DMS153 (cell line): ENCODE measurements at regions not wholly inside any gene's neighbourhood (a gene's known extent, or its start where the extent isn't known, plus 50 kb on each side); places are given as distances from the start of the nearest gene placed in this dataset.

Source experiments
- DNase-seq: peaks from one replicate; lab custom pipeline; 2025; lab: John Stamatoyannopoulos, UW

DNA sequence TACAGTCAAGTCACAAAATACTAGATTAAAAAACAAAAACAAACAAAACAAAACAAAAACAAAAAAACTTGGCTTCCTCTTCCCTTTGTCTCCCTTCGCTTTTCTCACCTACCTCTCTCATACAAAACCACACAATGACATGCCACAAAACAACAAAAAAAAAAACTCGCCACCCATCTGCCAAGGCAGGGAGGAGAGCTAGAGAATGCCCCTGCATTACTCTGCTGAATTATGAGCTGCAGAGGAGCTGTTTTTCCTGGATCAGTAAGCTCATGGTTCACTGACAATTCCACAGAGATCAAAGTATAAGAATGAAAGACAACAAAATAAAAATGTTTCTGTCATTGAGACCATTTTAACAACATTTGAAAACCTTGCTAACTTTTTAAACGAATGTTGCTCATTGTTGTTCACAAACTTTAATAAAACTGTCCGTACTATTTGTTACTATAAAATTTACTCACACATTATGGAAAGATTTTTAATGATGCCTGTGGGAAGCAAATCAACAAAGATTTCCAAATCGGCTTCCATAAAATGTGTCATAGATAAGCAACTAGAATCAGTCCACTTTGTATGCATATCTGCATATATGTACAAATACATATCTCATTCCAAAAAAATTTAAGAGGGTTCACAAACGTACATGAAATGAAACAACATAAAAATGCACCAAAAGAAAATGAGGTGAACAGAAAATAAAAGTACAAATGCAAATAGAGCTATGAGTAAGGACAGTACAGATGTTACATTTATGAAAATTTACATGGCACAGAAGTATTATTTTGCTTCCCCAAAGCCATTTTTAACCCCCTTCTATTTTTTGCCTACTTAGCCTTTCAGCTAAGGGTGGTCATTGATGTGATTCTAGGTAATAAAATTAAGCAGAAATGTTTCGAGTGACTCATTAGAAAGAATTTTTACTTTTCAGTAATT lies 252.4 kb upstream of the FAT4 start:
- no peak for DNase-seq

DNA sequence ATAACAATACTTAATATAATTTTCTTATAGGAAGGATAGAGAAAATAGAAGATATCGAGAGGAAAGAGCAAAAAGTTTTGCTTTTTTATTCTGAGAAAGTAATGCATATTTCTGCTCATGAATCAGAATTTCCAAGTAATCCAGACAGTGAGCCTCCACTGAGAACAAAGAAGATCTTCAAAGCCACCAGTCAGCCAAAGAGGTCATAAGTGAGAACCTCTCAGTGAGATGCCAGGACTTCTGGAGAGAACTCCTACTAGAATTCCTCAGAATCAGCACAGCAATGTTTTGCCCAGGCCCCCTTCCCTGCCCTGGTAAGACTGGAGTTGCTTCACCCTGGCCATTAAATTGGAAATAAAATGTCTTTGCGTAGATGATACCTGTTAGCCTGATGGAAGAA lies 254.4 kb upstream of the FAT4 start:
- DNase-seq, result no peak

- no peak for DNase-seq
These were observed 265.0 kb upstream of the FAT4 start for GRCh38 chr4:125049711-125050110.

- no peak for DNase-seq
These were observed 269.4 kb upstream of the FAT4 start for GRCh38 chr4:125045311-125045710.

- DNase-seq, result no peak
These were observed 269.9 kb upstream of the FAT4 start for GRCh38 chr4:125044886-125045285.

GRCh38 chr4:125043486-125043885 lies 271.3 kb upstream of the FAT4 start:
- no peak for DNase-seq

GRCh38 chr4:125042041-125042440 lies 272.7 kb upstream of the FAT4 start:
- DNase-seq, result no peak

DNA sequence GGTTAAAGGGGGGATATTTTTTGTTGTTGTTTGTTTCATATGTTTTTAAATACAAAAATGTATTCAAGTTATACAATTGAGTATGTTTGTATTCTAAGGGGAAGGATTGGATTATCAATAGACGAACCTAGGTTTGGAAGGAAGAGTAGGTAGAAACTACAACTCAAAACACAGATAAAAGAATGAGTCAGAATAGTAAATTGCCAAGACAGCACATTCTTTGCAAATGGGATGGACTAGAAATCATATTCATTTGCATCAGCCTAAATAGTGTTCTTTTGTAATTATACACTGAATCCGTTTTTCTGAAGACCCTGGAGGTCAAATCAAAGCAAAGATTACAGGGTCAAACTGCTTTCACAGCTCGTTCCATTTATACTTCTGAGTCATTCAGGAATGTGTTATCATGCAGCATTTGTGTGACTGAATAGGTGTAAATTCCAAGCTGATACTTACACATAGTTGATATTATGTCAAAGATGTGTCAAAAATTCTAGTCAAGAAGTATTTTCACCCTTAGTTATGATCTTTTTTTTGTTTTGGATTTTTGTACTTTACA lies 273.3 kb upstream of the FAT4 start:
- DNase-seq, result no peak

- DNase-seq, result no peak
These were observed 275.2 kb upstream of the FAT4 start for GRCh38 chr4:125039550-125039949.

DNA sequence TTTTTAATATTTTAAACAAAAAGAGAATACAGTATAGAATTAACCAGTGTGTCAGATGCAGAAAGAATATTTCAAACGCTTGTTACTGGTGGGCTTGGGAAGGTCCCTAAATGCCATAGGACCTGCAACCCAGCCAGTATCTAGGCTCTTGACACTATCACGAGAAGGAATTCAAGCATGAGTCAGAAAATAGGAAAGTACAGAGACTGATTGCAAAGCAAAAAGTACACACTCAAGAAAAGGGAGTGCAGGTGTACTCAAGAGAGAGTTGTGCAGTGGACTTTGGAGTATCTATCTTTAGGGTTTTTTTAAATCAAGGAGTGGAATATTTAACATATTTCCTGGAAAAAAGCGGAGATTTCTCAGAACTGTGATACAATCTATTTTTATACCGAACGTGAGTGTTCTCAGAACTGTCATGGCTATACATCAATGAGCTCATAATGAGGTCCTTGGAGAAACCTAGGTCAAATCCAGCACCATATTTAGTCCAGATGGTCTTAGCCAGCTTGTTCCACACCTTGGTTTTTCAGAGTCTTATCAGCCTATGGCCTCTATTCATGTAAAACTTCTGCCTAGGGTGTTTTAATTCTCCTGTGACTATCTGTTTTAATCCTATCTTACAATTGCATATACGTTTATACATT lies 291.8 kb upstream of the FAT4 start:
- no peak for DNase-seq

GRCh38 chr4:125021189-125021588 lies 293.6 kb upstream of the FAT4 start:
- DNase-seq, result no peak

GRCh38 chr4:125020089-125021034 lies 294.4 kb upstream of the FAT4 start:
- DNase-seq, result no peak

GRCh38 chr4:125016892-125017299 lies 297.9 kb upstream of the FAT4 start:
- DNase-seq, result no peak

DNA sequence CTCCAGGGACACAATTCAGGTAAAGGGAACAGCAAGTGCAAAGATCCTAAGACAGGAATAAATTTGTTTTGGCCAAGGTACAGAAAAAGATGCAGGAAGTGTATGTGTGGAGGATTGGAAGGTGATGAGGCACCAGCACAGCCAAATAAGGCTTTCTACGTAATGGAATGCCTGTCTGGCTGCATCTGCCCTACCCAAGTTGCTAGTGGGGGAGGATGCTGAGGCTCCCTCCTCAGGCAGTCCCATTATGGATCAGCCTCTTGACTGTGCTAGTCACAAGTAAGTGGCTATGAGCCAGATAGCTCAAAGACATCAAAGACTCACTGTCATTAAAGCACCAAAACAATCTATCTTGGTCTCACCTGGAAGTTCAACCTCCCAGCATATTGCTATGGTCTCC lies 300.9 kb upstream of the FAT4 start:
- DNase-seq, result no peak

DNA sequence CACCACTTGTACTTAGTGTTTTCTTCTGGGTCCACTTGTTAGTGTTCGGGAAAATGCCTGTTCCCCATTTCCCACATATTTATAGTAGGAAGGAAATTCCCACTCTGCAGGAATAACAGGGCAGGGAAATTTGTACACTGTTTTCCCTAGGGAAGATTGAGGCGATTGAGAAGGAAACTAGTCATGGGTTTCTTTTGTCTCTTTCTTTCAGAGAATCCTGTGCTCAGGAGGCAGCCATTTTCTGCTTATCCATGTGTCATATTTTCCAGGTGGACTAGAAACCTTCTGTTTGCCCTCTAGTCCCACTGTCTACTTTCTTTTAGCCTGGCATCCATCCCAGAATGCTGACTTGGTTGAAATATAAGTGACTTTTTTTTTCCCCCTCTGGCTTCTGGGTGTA lies 299.1 kb upstream of the ANKRD50 start:
- DNase-seq, result no peak

DNA sequence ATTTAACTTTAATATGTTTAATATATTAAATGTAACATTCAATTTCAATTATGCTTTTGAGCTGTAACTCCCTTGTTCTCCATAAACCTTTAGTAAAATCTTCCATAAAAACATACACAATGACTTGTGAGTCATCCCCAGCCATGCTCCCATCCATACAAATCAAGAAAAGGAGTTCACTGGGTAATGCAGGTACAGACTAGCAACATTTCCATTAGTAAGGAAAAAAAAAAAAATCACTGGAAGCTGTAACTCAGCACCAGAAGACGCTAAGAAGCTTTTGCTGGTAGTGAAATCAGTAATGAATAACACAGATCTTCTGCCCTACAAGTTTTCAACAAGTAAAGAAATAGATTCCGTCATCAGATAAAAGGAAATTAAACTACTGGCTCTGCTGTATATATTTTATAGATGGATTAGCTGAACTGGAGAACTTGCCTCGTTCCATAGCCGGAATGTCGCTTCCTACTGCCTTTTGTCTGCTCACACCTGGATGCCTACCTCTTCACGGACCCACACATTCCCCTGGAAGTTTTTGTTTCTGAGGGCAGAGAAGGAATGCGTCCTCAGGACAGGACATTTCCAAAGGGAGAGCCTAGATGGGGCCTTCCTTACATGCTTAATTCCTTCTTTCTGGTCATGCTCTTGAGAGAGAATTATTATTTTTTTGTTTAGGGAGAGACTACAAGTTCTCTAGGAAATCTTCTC lies 298.4 kb upstream of the ANKRD50 start:
- no peak for DNase-seq

GRCh38 chr4:125008676-125009075 lies 296.1 kb upstream of the ANKRD50 start:
- no peak for DNase-seq

GRCh38 chr4:125004676-125005075 lies 292.1 kb upstream of the ANKRD50 start:
- DNase-seq, result no peak

DNA sequence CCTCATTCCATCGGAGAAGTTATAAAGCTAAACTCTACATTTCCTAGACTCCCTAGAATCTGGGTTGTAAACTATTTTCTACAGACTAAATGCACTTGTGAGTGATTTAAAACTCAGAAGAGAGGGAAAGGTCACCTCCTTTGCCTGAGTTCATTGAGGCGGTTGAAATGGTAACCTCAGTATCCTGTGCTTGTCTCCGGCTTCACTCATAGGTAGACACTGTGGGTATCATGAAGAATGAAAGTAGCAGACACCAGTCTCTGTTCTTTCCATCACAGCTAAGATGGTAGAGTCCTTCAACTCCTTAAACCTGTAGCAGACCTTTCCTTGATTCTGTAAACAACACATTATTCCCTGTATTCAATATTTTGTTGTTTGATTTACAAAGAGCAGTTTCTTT lies 291.3 kb upstream of the ANKRD50 start:
- no peak for DNase-seq

GRCh38 chr4:124997991-124998390 lies 285.5 kb upstream of the ANKRD50 start:
- no peak for DNase-seq

GRCh38 chr4:124997124-124997523 lies 284.6 kb upstream of the ANKRD50 start:
- no peak for DNase-seq
